OCI-LY7 (cell line): ENCODE measurements at regions not wholly inside any gene's neighbourhood (a gene's known extent, or its start where the extent isn't known, plus 50 kb on each side); places are given as distances from the start of the nearest gene placed in this dataset.

Experiments
- CTCF ChIP-seq: fragments of 200-600 bp; sonication (generic); conservative IDR thresholded peaks from 2 replicates; pipeline ENCODE4 v1.5.1; 2014; ENCODE audit warnings: mild to moderate bottlenecking, antibody characterized with exemption, low read length, moderate library complexity, mixed read lengths
- EZH2phosphoT487 ChIP-seq: fragments of 200-600 bp; sonication (generic); IDR thresholded peaks from 2 replicates; pipeline ENCODE4 v1.6.1; 2018; ENCODE audit warnings: low read depth, borderline replicate concordance, mild to moderate bottlenecking, mixed run types, antibody characterized with exemption, low read length, moderate library complexity, mixed read lengths

GRCh38 chr2:180111901-180112300 lies 104.8 kb upstream of the CWC22 start:
- TF ChIP-seq CTCF: no peak
- TF ChIP-seq EZH2phosphoT487: no peak
